ENCODE measurements at regions not wholly inside any gene's neighbourhood (a gene's known extent, or its start where the extent isn't known, plus 50 kb on each side); places are given as distances from the start of the nearest gene placed in this dataset.

- CTCF ChIA-PET: interaction anchor here (0.6 to 1.1 kb wide), 2 partner anchors 131 to 409 kb away, joined by 3 read pairs; no protein-coding TSS in a partner anchor
- POLR2A ChIA-PET: no interaction called here
- Histone ChIP-seq H3K4me3 (ENCODE audit: low read depth, low read length) (no peak overlapping the region), H3K36me3 (ENCODE audit: control insufficient read depth in 2 of 2, insufficient read depth in 1 of 2, low read length in 2 of 2) (no peaks in the 10 kb centered on the region), H3K4me1 (ENCODE audit: control insufficient read depth, insufficient read depth, low read length) (no peaks in the 10 kb centered on the region), H3K9me3 (ENCODE audit: control insufficient read depth, insufficient read depth, low read depth, low read length) (no peaks in the 10 kb centered on the region), H3K27ac (ENCODE audit: extremely low read depth, low read depth, low read length) (no peak overlapping the region)
- TF ChIP-seq ZNF776 (tag by site-specific recombination; IDR thresholded peaks at IDR 0.05; ENCODE audit: borderline replicate concordance) (no peak), ZNF266 (tag by site-specific recombination; IDR thresholded peaks at IDR 0.05; ENCODE audit: low read depth) (no peak), ZBTB48 (tag by site-specific recombination; IDR thresholded peaks at IDR 0.05) (0 out of 2 replicates have a peak, but pooled peaks have one; percentile 28), ZBTB20 (tag by site-specific recombination; IDR thresholded peaks at IDR 0.05) (no peak)
Observed at GRCh38 chr21:35120631-35121180, 71.6 kb upstream of the RUNX1 start.

GRCh38 chr21:35119501-35120047 is 70.5 kb upstream of the RUNX1 start:
- no peak overlapping the region for H3K4me3 ChIP-seq (ENCODE audit: low read depth, low read length)
- no peaks in the 10 kb centered on the region for H3K36me3 ChIP-seq (ENCODE audit: control insufficient read depth in 2 of 2, insufficient read depth in 1 of 2, low read length in 2 of 2)
- POLR2A ChIA-PET: no interaction called here
- H3K9me3 ChIP-seq (ENCODE audit: control insufficient read depth, insufficient read depth, low read depth, low read length): no peaks in the 10 kb centered on the region
- H3K4me1 ChIP-seq (ENCODE audit: control insufficient read depth, insufficient read depth, low read length): no peaks in the 10 kb centered on the region
- CTCF ChIA-PET: interaction anchor here (0.7 to 1.4 kb wide), 2 partner anchors 17 to 814 kb away, joined by 3 read pairs; no protein-coding TSS in a partner anchor
- no peak overlapping the region for H3K27ac ChIP-seq (ENCODE audit: extremely low read depth, low read depth, low read length)
- no peak for TF ChIP-seq EGR2 (tag by site-specific recombination; IDR thresholded peaks at IDR 0.05; ENCODE audit: low read depth)
- no peak for TF ChIP-seq TSHZ1 (tag by site-specific recombination; IDR thresholded peaks at IDR 0.05; ENCODE audit: borderline replicate concordance)

- Histone ChIP-seq H3K4me1 (ENCODE audit: control insufficient read depth, insufficient read depth, low read length) (no peaks in the 10 kb centered on the region), H3K9me3 (ENCODE audit: control insufficient read depth, insufficient read depth, low read depth, low read length) (no peaks in the 10 kb centered on the region), H3K4me3 (ENCODE audit: low read depth, low read length) (no peak overlapping the region), H3K36me3 (ENCODE audit: control insufficient read depth in 2 of 2, insufficient read depth in 1 of 2, low read length in 2 of 2) (no peaks in the 10 kb centered on the region), H3K27ac (ENCODE audit: extremely low read depth, low read depth, low read length) (no peak overlapping the region)
- CTCF ChIA-PET: no interaction called here
- POLR2A ChIA-PET: no interaction called here
- TF ChIP-seq ZNF19 (tag by site-specific recombination; IDR thresholded peaks at IDR 0.05; ENCODE audit: low read depth) (no peak), ZNF354C (tag by site-specific recombination; IDR thresholded peaks at IDR 0.05; ENCODE audit: borderline replicate concordance, low read depth) (no peak), ZNF18 (tag by site-specific recombination; IDR thresholded peaks at IDR 0.05) (no peak), BCL11A (tag by site-specific recombination; IDR thresholded peaks at IDR 0.05; ENCODE audit: low read depth) (no peak), ZNF629 (tag by site-specific recombination; IDR thresholded peaks at IDR 0.05) (no peak), ZNF76 (tag by site-specific recombination; IDR thresholded peaks at IDR 0.05; ENCODE audit: borderline replicate concordance, low read depth) (no peak), ZNF558 (tag by site-specific recombination; IDR thresholded peaks at IDR 0.05) (no peak), HOXD13 (CRISPR knock-in tag; IDR thresholded peaks at IDR 0.05; ENCODE audit: borderline replicate concordance) (no peak), ZNF223 (tag by site-specific recombination; IDR thresholded peaks at IDR 0.05) (no peak), SP7 (tag by site-specific recombination; IDR thresholded peaks at IDR 0.05) (no peak), BCL11B (tag by site-specific recombination; IDR thresholded peaks at IDR 0.05; ENCODE audit: low read depth) (no peak), ZFP69B (tag by site-specific recombination; IDR thresholded peaks at IDR 0.05) (no peak), ZSCAN23 (tag by site-specific recombination; IDR thresholded peaks at IDR 0.05) (no peak), ZNF521 (tag by site-specific recombination; IDR thresholded peaks at IDR 0.05) (no peak), FEZF1 (tag by site-specific recombination; IDR thresholded peaks at IDR 0.05) (no peak), ZNF514 (tag by site-specific recombination; IDR thresholded peaks at IDR 0.05) (no peak), ZNF473 (tag by site-specific recombination; IDR thresholded peaks at IDR 0.05) (no peak)
Observed at GRCh38 chr21:35116777-35117176, 67.7 kb upstream of the RUNX1 start.

All from HEK293 (cell line).